Prostate gland (tissue), 2 donors: ENCODE measurements at regions not wholly inside any gene's neighbourhood (a gene's known extent, or its start where the extent isn't known, plus 50 kb on each side); places are given as distances from the start of the nearest gene placed in this dataset.

Source experiments
- DNase-seq: peaks from one replicate; pipeline ENCODE4 v3.0.0-alpha.2; 2019; ENCODE audit warnings: low spot score
- H3K27ac ChIP-seq, 2 donors: fragments of 200-600 bp; sonication (generic); 2 replicates each; pipeline ENCODE4 v1.5.1; 2017 to 2019
- H3K27me3 ChIP-seq: fragments of 200-600 bp; sonication (generic); replicated peaks from 2 replicates; pipeline ENCODE4 v1.5.1; 2019; ENCODE audit not compliant: insufficient read depth
- H3K36me3 ChIP-seq, 2 donors: fragments of 200-600 bp; sonication (generic); 1 replicate in 1 of 2; 2 replicates in 1 of 2; pipeline versions ENCODE4 v1.5.1 to v1.8.1; 2017 to 2019
- H3K4me1 ChIP-seq: fragments of 200-600 bp; sonication (generic); replicated peaks from 2 replicates; pipeline ENCODE4 v1.5.1; 2019
- H3K4me3 ChIP-seq, 2 donors: fragments of 200-600 bp; sonication (generic); 2 replicates each; pipeline ENCODE4 v1.5.1; 2017 to 2019
- H3K9me3 ChIP-seq: fragments of 200-600 bp; sonication (generic); 2 replicates; pipeline ENCODE4 v1.5.1; 2017
- POLR2A ChIP-seq: fragments of 450-650 bp; IDR thresholded peaks from one replicate; pipeline ENCODE4 v1.6.1; 2016; ENCODE audit warnings: antibody characterized with exemption, mild to moderate bottlenecking
- POLR2AphosphoS5 ChIP-seq: sonication (generic); formaldehyde crosslinking; IDR thresholded peaks from one replicate; pipeline ENCODE4 v1.6.1; 2017; ENCODE audit warnings: antibody characterized with exemption
- WGBS: methylation state at CpG from one replicate; pipeline ENCODE4 v1.1.5; 2018; 5-methylcytosine and 5-hydroxymethylcytosine counted together
- intact Hi-C: fragments of 100-400 bp; cut with DNase I; formaldehyde crosslinking; loops from one replicate; pipeline ENCODE4 v1.14.2; 2022
- TF ChIP-seq, protein P1 (sequence below), 4 experiments: fragments of 200-600 bp in 2 of 4; fragments of 450-650 bp in 2 of 4; sonication (generic) in 2 of 4; IDR thresholded peaks; 1 replicate in 3 of 4; 2 replicates in 1 of 4; pipeline ENCODE4 v1.5.1; 2016 to 2019; ENCODE audit warnings: antibody characterized with exemption in 4 of 4, mild to moderate bottlenecking in 2 of 4, moderate library complexity in 2 of 4

GRCh38 chr2:103230796-103231195, 469.0 kb downstream of the TMEM182 start:
- 30% methylated on average over 1 of the region's 1 CpG for WGBS
- H3K36me3 ChIP-seq: no peaks in the 10 kb centered on the region
- no peak overlapping the region for H3K4me3 ChIP-seq
- no peaks in the 10 kb centered on the region for H3K4me1 ChIP-seq
- DNase-seq: no peak
- no peaks in the 10 kb centered on the region for H3K27me3 ChIP-seq
- TF ChIP-seq POLR2AphosphoS5 (no peak), POLR2A (no peak)
- TF ChIP-seq, protein P1, sequence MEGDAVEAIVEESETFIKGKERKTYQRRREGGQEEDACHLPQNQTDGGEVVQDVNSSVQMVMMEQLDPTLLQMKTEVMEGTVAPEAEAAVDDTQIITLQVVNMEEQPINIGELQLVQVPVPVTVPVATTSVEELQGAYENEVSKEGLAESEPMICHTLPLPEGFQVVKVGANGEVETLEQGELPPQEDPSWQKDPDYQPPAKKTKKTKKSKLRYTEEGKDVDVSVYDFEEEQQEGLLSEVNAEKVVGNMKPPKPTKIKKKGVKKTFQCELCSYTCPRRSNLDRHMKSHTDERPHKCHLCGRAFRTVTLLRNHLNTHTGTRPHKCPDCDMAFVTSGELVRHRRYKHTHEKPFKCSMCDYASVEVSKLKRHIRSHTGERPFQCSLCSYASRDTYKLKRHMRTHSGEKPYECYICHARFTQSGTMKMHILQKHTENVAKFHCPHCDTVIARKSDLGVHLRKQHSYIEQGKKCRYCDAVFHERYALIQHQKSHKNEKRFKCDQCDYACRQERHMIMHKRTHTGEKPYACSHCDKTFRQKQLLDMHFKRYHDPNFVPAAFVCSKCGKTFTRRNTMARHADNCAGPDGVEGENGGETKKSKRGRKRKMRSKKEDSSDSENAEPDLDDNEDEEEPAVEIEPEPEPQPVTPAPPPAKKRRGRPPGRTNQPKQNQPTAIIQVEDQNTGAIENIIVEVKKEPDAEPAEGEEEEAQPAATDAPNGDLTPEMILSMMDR (IDR thresholded peaks at IDR 0.05): no peak
- intact Hi-C loops: no loop called here
- H3K27ac ChIP-seq: no peak overlapping the region
- no peaks in the 10 kb centered on the region for H3K9me3 ChIP-seq

GRCh38 chr2:103232865-103233264, 471.0 kb downstream of the TMEM182 start:
- no peak overlapping the region for H3K4me3 ChIP-seq
- WGBS: 91% methylated on average over 4 of the region's 4 CpGs
- intact Hi-C loops: no loop called here
- H3K36me3 ChIP-seq: no peaks in the 10 kb centered on the region
- H3K27ac ChIP-seq: no peak overlapping the region
- no peak for DNase-seq
- no peaks in the 10 kb centered on the region for H3K9me3 ChIP-seq
- H3K4me1 ChIP-seq: no peaks in the 10 kb centered on the region
- TF ChIP-seq POLR2A (no peak), POLR2AphosphoS5 (no peak)
- TF ChIP-seq, protein P1 (IDR thresholded peaks at IDR 0.05): no peak
- H3K27me3 ChIP-seq: no peaks in the 10 kb centered on the region

DNA sequence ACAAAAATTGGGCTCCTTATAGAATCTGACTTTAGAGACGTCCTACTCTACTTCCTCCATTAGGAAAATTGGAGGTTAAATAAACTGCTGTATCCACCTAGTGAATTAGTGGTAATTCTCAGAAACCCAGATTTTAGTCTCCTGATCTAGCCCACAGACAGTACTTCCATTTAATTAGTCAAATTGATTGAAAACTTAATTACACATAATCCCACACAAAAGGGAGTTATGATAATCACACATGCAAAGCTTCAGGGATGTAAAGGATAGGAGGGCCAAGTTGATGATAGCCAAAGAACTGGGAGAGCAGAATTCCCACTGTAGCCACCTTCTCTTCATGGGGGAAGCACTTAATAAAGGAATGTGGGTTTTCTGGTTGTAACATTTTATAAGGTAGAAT, 471.9 kb downstream of the TMEM182 start:
- TF ChIP-seq, protein P1 (IDR thresholded peaks at IDR 0.05): no peak
- TF ChIP-seq POLR2AphosphoS5 (no peak), POLR2A (no peak)
- intact Hi-C loops: no loop called here
- no peak overlapping the region for H3K4me3 ChIP-seq
- WGBS: 89% methylated on average over 1 of the region's 1 CpG
- H3K27ac ChIP-seq: no peak overlapping the region
- H3K9me3 ChIP-seq: no peaks in the 10 kb centered on the region
- no peaks in the 10 kb centered on the region for H3K4me1 ChIP-seq
- H3K27me3 ChIP-seq: no peaks in the 10 kb centered on the region
- H3K36me3 ChIP-seq: no peaks in the 10 kb centered on the region
- no peak for DNase-seq

- no peak for DNase-seq
- WGBS: 24% methylated on average over 1 of the region's 1 CpG
- Histone ChIP-seq H3K4me3 (no peak overlapping the region), H3K9me3 (no peaks in the 10 kb centered on the region), H3K4me1 (no peaks in the 10 kb centered on the region), H3K27me3 (no peaks in the 10 kb centered on the region), H3K27ac (no peak overlapping the region), H3K36me3 (no peaks in the 10 kb centered on the region)
- TF ChIP-seq, protein P1 (IDR thresholded peaks at IDR 0.05): no peak
- TF ChIP-seq POLR2A: no peak
- no peak for TF ChIP-seq POLR2AphosphoS5
- intact Hi-C loops: no loop called here
Observed at GRCh38 chr2:103235283-103235682, 473.5 kb downstream of the TMEM182 start.

DNA sequence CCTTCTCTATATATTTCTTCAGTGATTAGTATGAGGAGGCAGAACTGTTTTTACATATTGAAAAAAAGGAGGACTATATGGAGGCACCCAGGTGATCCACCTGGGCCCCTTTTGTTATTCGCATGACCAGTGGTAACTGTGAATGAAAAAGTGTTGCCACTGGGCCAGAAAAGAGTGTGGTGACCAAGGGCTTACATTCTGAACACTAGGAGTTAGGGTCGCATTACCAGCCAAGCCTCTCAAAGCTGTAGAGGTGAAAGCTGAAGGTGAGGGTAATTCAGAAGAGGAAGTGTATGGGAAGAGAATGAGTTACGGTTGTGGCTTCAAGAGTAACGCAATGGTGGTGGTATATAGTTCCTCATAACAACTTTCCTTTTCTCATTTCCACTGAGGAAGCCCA, 487.6 kb downstream of the TMEM182 start:
- Histone ChIP-seq H3K4me1 (no peaks in the 10 kb centered on the region), H3K36me3 (no peaks in the 10 kb centered on the region), H3K27me3 (no peaks in the 10 kb centered on the region), H3K27ac (no peak overlapping the region), H3K9me3 (no peaks in the 10 kb centered on the region), H3K4me3 (no peak overlapping the region)
- 90% methylated on average over 4 of the region's 4 CpGs for WGBS
- DNase-seq: no peak
- TF ChIP-seq POLR2AphosphoS5 (no peak), POLR2A (no peak)
- TF ChIP-seq, protein P1 (IDR thresholded peaks at IDR 0.05): no peak
- intact Hi-C loops: no loop called here
